ENCODE measurements at regions not wholly inside any gene's neighbourhood (a gene's known extent, or its start where the extent isn't known, plus 50 kb on each side); places are given as distances from the start of the nearest gene placed in this dataset.

- no peaks in the 10 kb centered on the region for H3K79me2 ChIP-seq (ENCODE audit: insufficient read depth)
- H3K36me3 ChIP-seq (ENCODE audit: low read depth): no peaks in the 10 kb centered on the region
- no peak for DNase-seq
- no peaks in the 10 kb centered on the region for H3F3A ChIP-seq (ENCODE audit: insufficient read depth)
- no peak for TF ChIP-seq EZH2 (IDR thresholded peaks at IDR 0.05; ENCODE audit: insufficient read depth, poor library complexity, severe bottlenecking)
- TF ChIP-seq EZH2phosphoT487 (IDR thresholded peaks at IDR 0.05; ENCODE audit: insufficient read depth, low read depth): no peak
- in situ Hi-C loops (cut with MboI): no loop called here
- no peaks in the 10 kb centered on the region for H3K9me2 ChIP-seq (ENCODE audit: insufficient read depth)
- no peaks in the 10 kb centered on the region for H3K4me1 ChIP-seq (ENCODE audit: insufficient read depth)
- H3K9me3 ChIP-seq (ENCODE audit: low read depth): no peaks in the 10 kb centered on the region
- 41 to 46% methylated on average over 6 of the region's 6 CpGs for WGBS, 2 experiments (ENCODE audit: low coverage in 1 of 2, low lambda C conversion rate in 2 of 2, missing lambda C conversion rate in 2 of 2)
- H3K27me3 ChIP-seq (replicated peaks; ENCODE audit: insufficient read depth): no peaks in the 10 kb centered on the region
- H4K20me1 ChIP-seq (ENCODE audit: insufficient read depth): no peaks in the 10 kb centered on the region
- H3K27ac ChIP-seq: no peak overlapping the region
- H3K4me2 ChIP-seq (ENCODE audit: unreplicated experiment): no peak overlapping the region
- no peak overlapping the region for H3K4me3 ChIP-seq
- no peak overlapping the region for H2AFZ ChIP-seq
- no peak overlapping the region for H3K9ac ChIP-seq
These were observed 113.2 kb upstream of the NLGN1 start for GRCh38 chr3:173284301-173284700.

- Histone ChIP-seq H3K9me3 (ENCODE audit: low read depth) (no peaks in the 10 kb centered on the region), H3K79me2 (ENCODE audit: insufficient read depth) (no peaks in the 10 kb centered on the region), H3K27me3 (replicated peaks; ENCODE audit: insufficient read depth) (no peaks in the 10 kb centered on the region), H3K9me2 (ENCODE audit: insufficient read depth) (no peaks in the 10 kb centered on the region), H4K20me1 (ENCODE audit: insufficient read depth) (no peaks in the 10 kb centered on the region), H3K4me2 (ENCODE audit: unreplicated experiment) (no peak overlapping the region), H3K4me1 (ENCODE audit: insufficient read depth) (no peaks in the 10 kb centered on the region), H3F3A (ENCODE audit: insufficient read depth) (no peaks in the 10 kb centered on the region), H3K36me3 (ENCODE audit: low read depth) (no peaks in the 10 kb centered on the region), H3K27ac (no peak overlapping the region), H2AFZ (no peak overlapping the region), H3K4me3 (no peak overlapping the region), H3K9ac (no peak overlapping the region)
- no peak for TF ChIP-seq EZH2phosphoT487 (IDR thresholded peaks at IDR 0.05; ENCODE audit: insufficient read depth, low read depth)
- no peak for TF ChIP-seq EZH2 (IDR thresholded peaks at IDR 0.05; ENCODE audit: insufficient read depth, poor library complexity, severe bottlenecking)
- in situ Hi-C loops (cut with MboI): no loop called here
- no peak for DNase-seq
- 56 to 70% methylated on average over 4 of the region's 4 CpGs for WGBS, 2 experiments (ENCODE audit: low coverage in 1 of 2, low lambda C conversion rate in 2 of 2, missing lambda C conversion rate in 2 of 2)
These were observed 121.8 kb upstream of the NLGN1 start for GRCh38 chr3:173275740-173276139.

GRCh38 chr3:173273838-173274237 is 123.7 kb upstream of the NLGN1 start:
- WGBS, 2 experiments (ENCODE audit: low coverage in 1 of 2, low lambda C conversion rate in 2 of 2, missing lambda C conversion rate in 2 of 2): 13 to 27% methylated on average over 5 of the region's 5 CpGs
- no peaks in the 10 kb centered on the region for H3K27me3 ChIP-seq (replicated peaks; ENCODE audit: insufficient read depth)
- in situ Hi-C loops (cut with MboI): no loop called here
- no peak for TF ChIP-seq EZH2 (IDR thresholded peaks at IDR 0.05; ENCODE audit: insufficient read depth, poor library complexity, severe bottlenecking)
- TF ChIP-seq EZH2phosphoT487 (IDR thresholded peaks at IDR 0.05; ENCODE audit: insufficient read depth, low read depth): no peak
- no peak overlapping the region for H3K4me3 ChIP-seq
- H4K20me1 ChIP-seq (ENCODE audit: insufficient read depth): no peaks in the 10 kb centered on the region
- no peak overlapping the region for H3K9ac ChIP-seq
- no peaks in the 10 kb centered on the region for H3K9me3 ChIP-seq (ENCODE audit: low read depth)
- H3K36me3 ChIP-seq (ENCODE audit: low read depth): no peaks in the 10 kb centered on the region
- DNase-seq: no peak
- no peaks in the 10 kb centered on the region for H3F3A ChIP-seq (ENCODE audit: insufficient read depth)
- H2AFZ ChIP-seq: no peak overlapping the region
- H3K4me1 ChIP-seq (ENCODE audit: insufficient read depth): no peaks in the 10 kb centered on the region
- no peaks in the 10 kb centered on the region for H3K9me2 ChIP-seq (ENCODE audit: insufficient read depth)
- no peak overlapping the region for H3K4me2 ChIP-seq (ENCODE audit: unreplicated experiment)
- no peaks in the 10 kb centered on the region for H3K79me2 ChIP-seq (ENCODE audit: insufficient read depth)
- H3K27ac ChIP-seq: no peak overlapping the region

GRCh38 chr3:173268781-173269180 is 127.7 kb upstream of the SPATA16 start:
- WGBS, 2 experiments (ENCODE audit: low coverage in 1 of 2, low lambda C conversion rate in 2 of 2, missing lambda C conversion rate in 2 of 2): 0% methylated on average over 1 of the region's 1 CpG
- no peaks in the 10 kb centered on the region for H4K20me1 ChIP-seq (ENCODE audit: insufficient read depth)
- no peaks in the 10 kb centered on the region for H3K4me1 ChIP-seq (ENCODE audit: insufficient read depth)
- TF ChIP-seq EZH2phosphoT487 (IDR thresholded peaks at IDR 0.05; ENCODE audit: insufficient read depth, low read depth) (no peak), EZH2 (IDR thresholded peaks at IDR 0.05; ENCODE audit: insufficient read depth, poor library complexity, severe bottlenecking) (no peak)
- no peaks in the 10 kb centered on the region for H3K27me3 ChIP-seq (replicated peaks; ENCODE audit: insufficient read depth)
- no peaks in the 10 kb centered on the region for H3K36me3 ChIP-seq (ENCODE audit: low read depth)
- H3K9me2 ChIP-seq (ENCODE audit: insufficient read depth): no peaks in the 10 kb centered on the region
- H3K4me2 ChIP-seq (ENCODE audit: unreplicated experiment): no peak overlapping the region
- no peak overlapping the region for H2AFZ ChIP-seq
- no peaks in the 10 kb centered on the region for H3K9me3 ChIP-seq (ENCODE audit: low read depth)
- in situ Hi-C loops (cut with MboI): no loop called here
- H3F3A ChIP-seq (ENCODE audit: insufficient read depth): no peaks in the 10 kb centered on the region
- no peak overlapping the region for H3K9ac ChIP-seq
- H3K4me3 ChIP-seq: no peak overlapping the region
- no peaks in the 10 kb centered on the region for H3K79me2 ChIP-seq (ENCODE audit: insufficient read depth)
- DNase-seq: no peak
- H3K27ac ChIP-seq: no peak overlapping the region

- no peak overlapping the region for H3K4me2 ChIP-seq (ENCODE audit: unreplicated experiment)
- H3K36me3 ChIP-seq (ENCODE audit: low read depth): no peaks in the 10 kb centered on the region
- H3K9me2 ChIP-seq (ENCODE audit: insufficient read depth): no peaks in the 10 kb centered on the region
- DNase-seq: no peak
- H3K4me1 ChIP-seq (ENCODE audit: insufficient read depth): no peaks in the 10 kb centered on the region
- in situ Hi-C loops (cut with MboI): no loop called here
- no peaks in the 10 kb centered on the region for H3F3A ChIP-seq (ENCODE audit: insufficient read depth)
- no peaks in the 10 kb centered on the region for H3K9me3 ChIP-seq (ENCODE audit: low read depth)
- no peaks in the 10 kb centered on the region for H3K27me3 ChIP-seq (replicated peaks; ENCODE audit: insufficient read depth)
- H3K79me2 ChIP-seq (ENCODE audit: insufficient read depth): no peaks in the 10 kb centered on the region
- TF ChIP-seq EZH2phosphoT487 (IDR thresholded peaks at IDR 0.05; ENCODE audit: insufficient read depth, low read depth) (no peak), EZH2 (IDR thresholded peaks at IDR 0.05; ENCODE audit: insufficient read depth, poor library complexity, severe bottlenecking) (no peak)
- no peak overlapping the region for H3K27ac ChIP-seq
- no peaks in the 10 kb centered on the region for H4K20me1 ChIP-seq (ENCODE audit: insufficient read depth)
- no peak overlapping the region for H3K4me3 ChIP-seq
- no peak overlapping the region for H2AFZ ChIP-seq
- H3K9ac ChIP-seq: no peak overlapping the region
These were observed 126.7 kb upstream of the SPATA16 start for GRCh38 chr3:173267716-173268115.
